ENCODE measurements at regions not wholly inside any gene's neighbourhood (a gene's known extent, or its start where the extent isn't known, plus 50 kb on each side); places are given as distances from the start of the nearest gene placed in this dataset.

DNA sequence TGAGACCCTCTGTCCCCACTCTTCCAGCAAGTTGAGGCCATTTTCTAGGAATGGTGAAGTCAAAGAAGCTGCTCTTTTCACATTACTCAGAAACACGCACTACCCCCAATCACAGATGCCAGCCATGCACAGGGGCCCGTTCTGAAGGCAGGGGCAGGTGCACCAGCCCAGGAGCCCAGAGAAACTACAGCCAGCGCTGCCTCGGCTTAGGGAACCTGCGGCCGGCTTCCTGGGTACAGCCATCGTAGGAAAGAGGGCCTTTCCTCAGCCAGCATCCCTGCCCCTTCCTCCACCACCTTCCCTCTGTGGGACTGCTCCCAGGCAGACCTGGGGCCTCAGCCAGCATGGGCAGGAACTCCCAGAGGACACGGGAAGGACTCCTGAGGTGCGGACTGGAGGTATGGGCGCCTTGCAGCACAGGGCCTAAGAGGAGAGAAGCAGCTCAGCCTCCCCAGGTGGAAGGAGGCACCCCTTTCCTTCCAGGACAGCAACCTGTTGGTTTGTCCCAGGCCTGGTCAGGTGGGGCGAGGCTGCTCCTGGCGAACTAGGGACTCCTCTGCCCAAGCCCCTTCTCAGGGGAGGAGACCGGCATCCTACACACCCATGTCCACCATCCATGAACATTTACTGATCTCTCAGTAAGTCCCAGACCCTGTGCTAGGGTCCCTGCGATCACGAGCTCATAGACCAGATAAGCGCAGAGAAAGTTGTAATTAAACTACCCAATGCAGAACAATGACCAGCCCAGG, 99.0 kb upstream of the ID2 start:
- peaks cover 6 to 28% (median 24%) of the 10 kb centered on the region in 4 donors for H3K4me1 ChIP-seq
- no peaks in the 10 kb centered on the region for H3K9me3 ChIP-seq
- H3K27ac ChIP-seq, result peak overlapping the region; percentile 71 to 84 (median 80)
- TF ChIP-seq EP300 (IDR thresholded peaks at IDR 0.05; ENCODE audit: low read depth) (no peak), POLR2A (IDR thresholded peaks at IDR 0.05) (no peak), POLR2AphosphoS5 (IDR thresholded peaks at IDR 0.05) (no peak), CTCF (IDR thresholded peaks at IDR 0.05) (no peak)
- H3K4me3 ChIP-seq, result peak overlapping the region in 2 of 4 donors; percentile 33
- no peaks in the 10 kb centered on the region for H3K27me3 ChIP-seq
- no peaks in the 10 kb centered on the region for H3K36me3 ChIP-seq
- 87% methylated on average over 15 of the region's 16 CpGs; no CpG with 5 or more reads in 1 of the 2 donors for WGBS, 2 donors (ENCODE audit: low coverage in 1 of 2)
- intact Hi-C loops (cut with DNase I; ENCODE audit: low total_unique reads) (no loop called here), in situ Hi-C loops (cut with MboI; ENCODE audit: low pct_ligation_motif_present in 1 of 4, low pct_unique_long_range_greater_than_20kb in 1 of 4, low sequenced_read_pairs in 3 of 4) (no loop called here)
- no peak for DNase-seq

GRCh38 chr2:8583400-8584173, 98.3 kb upstream of the ID2 start:
- intact Hi-C loops (cut with DNase I; ENCODE audit: low total_unique reads), result no loop called here
- TF ChIP-seq POLR2A (IDR thresholded peaks at IDR 0.05) (peak; percentile 90), POLR2AphosphoS5 (IDR thresholded peaks at IDR 0.05) (peak; percentile 60 to 92 (median 82)), EP300 (IDR thresholded peaks at IDR 0.05; ENCODE audit: low read depth) (no peak)

GRCh38 chr2:8584174-8585066, 97.4 kb upstream of the ID2 start:
- Histone ChIP-seq H3K27ac (peak overlapping the region; percentile 56 to 84 (median 78)), H3K9me3 (no peaks in the 10 kb centered on the region), H3K4me3 (peak overlapping the region in 2 of 4 donors; percentile 2 to 33), H3K27me3 (no peaks in the 10 kb centered on the region), H3K4me1 (peaks cover 6 to 28% (median 24%) of the 10 kb centered on the region in 4 donors), H3K36me3 (no peaks in the 10 kb centered on the region)
- intact Hi-C loops (cut with DNase I; ENCODE audit: low total_unique reads) (no loop called here), in situ Hi-C loops (cut with MboI; ENCODE audit: low pct_ligation_motif_present in 1 of 4, low pct_unique_long_range_greater_than_20kb in 1 of 4, low sequenced_read_pairs in 3 of 4) (no loop called here)
- TF ChIP-seq EP300 (IDR thresholded peaks at IDR 0.05; ENCODE audit: low read depth), result no peak
- TF ChIP-seq CTCF (IDR thresholded peaks at IDR 0.05), result no peak
- no peak for TF ChIP-seq POLR2AphosphoS5 (IDR thresholded peaks at IDR 0.05)
- no peak for TF ChIP-seq POLR2A (IDR thresholded peaks at IDR 0.05)
- 35 to 66% methylated on average over 5 to 29 of the region's 29 CpGs for WGBS, 2 donors (ENCODE audit: low coverage in 1 of 2)
- no peak for DNase-seq

More at GRCh38 chr2:8583400-8584173, 98.3 kb upstream of the ID2 start:
- H3K27me3 ChIP-seq, result no peaks in the 10 kb centered on the region
- in situ Hi-C loops (cut with MboI; ENCODE audit: low pct_ligation_motif_present in 1 of 4, low pct_unique_long_range_greater_than_20kb in 1 of 4, low sequenced_read_pairs in 3 of 4), result no loop called here
- H3K36me3 ChIP-seq, result no peaks in the 10 kb centered on the region
- 0 to 14% methylated on average over 1 to 25 of the region's 39 CpGs for WGBS, 2 donors (ENCODE audit: low coverage in 1 of 2)
- H3K9me3 ChIP-seq, result no peaks in the 10 kb centered on the region
- peaks cover 6 to 28% (median 24%) of the 10 kb centered on the region in 4 donors for H3K4me1 ChIP-seq
- peak; percentile 99 for DNase-seq
- H3K4me3 ChIP-seq, result peak overlapping the region in 3 of 4 donors; percentile 10 to 33 (median 33)
- peak overlapping the region; percentile 71 to 84 (median 80) for H3K27ac ChIP-seq

- no peak for TF ChIP-seq POLR2AphosphoS5 (IDR thresholded peaks at IDR 0.05)
- no peak for TF ChIP-seq POLR2A (IDR thresholded peaks at IDR 0.05)
- no peak for TF ChIP-seq CTCF (IDR thresholded peaks at IDR 0.05)
- TF ChIP-seq EP300 (IDR thresholded peaks at IDR 0.05; ENCODE audit: low read depth), result no peak
- Histone ChIP-seq H3K9me3 (no peaks in the 10 kb centered on the region), H3K4me1 (peaks cover 6 to 21% (median 17%) of the 10 kb centered on the region in 4 donors), H3K27me3 (no peaks in the 10 kb centered on the region), H3K27ac (no peak overlapping the region), H3K36me3 (no peaks in the 10 kb centered on the region), H3K4me3 (no peak overlapping the region)
- in situ Hi-C loops (cut with MboI; ENCODE audit: low pct_ligation_motif_present in 1 of 4, low pct_unique_long_range_greater_than_20kb in 1 of 4, low sequenced_read_pairs in 3 of 4), result no loop called here
- 88% methylated on average over 15 of the region's 15 CpGs; no CpG with 5 or more reads in 1 of the 2 donors for WGBS, 2 donors (ENCODE audit: low coverage in 1 of 2)
- intact Hi-C loops (cut with DNase I; ENCODE audit: low total_unique reads), result no loop called here
- DNase-seq, result no peak
Observed at GRCh38 chr2:8586457-8587051, 95.3 kb upstream of the ID2 start.
